GM12892 (cell line): ENCODE measurements at regions not wholly inside any gene's neighbourhood (a gene's known extent, or its start where the extent isn't known, plus 50 kb on each side); places are given as distances from the start of the nearest gene placed in this dataset.
"Not testable (repeated sequence)": the region's sequence is repeated elsewhere in the genome, so short reads cannot be mapped to it uniquely, and the experiment has no call there.

ENCODE experiments used
- DNase-seq: peaks from one replicate; pipeline ENCODE4 v3.0.0; 2011; ENCODE audit not compliant: insufficient read length
- FAIRE-seq: peaks from 2 replicates; lab custom pipeline; 2011; peaks lifted over from hg19 to GRCh38; lab: Jason Lieb, UNC
- POLR2A ChIP-seq: IDR thresholded peaks from 2 replicates; pipeline ENCODE4 v1.6.1; 2011; ENCODE audit warnings: low read depth, low read length, control low read depth
- POLR2AphosphoS5 ChIP-seq: IDR thresholded peaks from 2 replicates; pipeline ENCODE4 v1.6.1; 2011; ENCODE audit warnings: low read depth, low read length, control low read depth
- TAF1 ChIP-seq: IDR thresholded peaks from 2 replicates; pipeline ENCODE4 v1.6.1; 2011; ENCODE audit warnings: low read depth, mild to moderate bottlenecking, control low read depth, low read length, borderline replicate concordance

GRCh38 chr3:5376761-5377160 lies 189.3 kb downstream of the EDEM1 start:
- no peak for FAIRE-seq
- DNase-seq: no peak
- TF ChIP-seq POLR2AphosphoS5: no peak
- TF ChIP-seq TAF1: no peak
- no peak for TF ChIP-seq POLR2A

- not testable (repeated sequence) for DNase-seq, FAIRE-seq
Observed at GRCh38 chr3:5379266-5379665, 191.8 kb downstream of the EDEM1 start.

GRCh38 chr3:5383486-5384263 lies 196.2 kb downstream of the EDEM1 start:
- FAIRE-seq: peak; percentile 58
- not testable (repeated sequence) for DNase-seq

GRCh38 chr3:5384557-5385236 lies 197.2 kb downstream of the EDEM1 start:
- TF ChIP-seq TAF1: no peak
- TF ChIP-seq POLR2AphosphoS5: no peak
- no peak for TF ChIP-seq POLR2A
- DNase-seq (no peak), FAIRE-seq (peak; percentile 27)

- FAIRE-seq (no peak), DNase-seq (no peak)
- TF ChIP-seq POLR2AphosphoS5: no peak
- TF ChIP-seq TAF1: no peak
- no peak for TF ChIP-seq POLR2A
Observed at GRCh38 chr3:5388091-5388490, 200.6 kb downstream of the EDEM1 start.

- no peak for TF ChIP-seq TAF1
- no peak for TF ChIP-seq POLR2A
- TF ChIP-seq POLR2AphosphoS5: no peak
- FAIRE-seq: no peak
- no peak for DNase-seq
Observed at GRCh38 chr3:5389057-5389456, 201.6 kb downstream of the EDEM1 start.

GRCh38 chr3:5390221-5390620 lies 202.7 kb downstream of the EDEM1 start:
- no peak for TF ChIP-seq TAF1
- no peak for TF ChIP-seq POLR2A
- no peak for TF ChIP-seq POLR2AphosphoS5
- no peak for DNase-seq
- FAIRE-seq: peak; percentile 5

- DNase-seq (no peak), FAIRE-seq (no peak)
- no peak for TF ChIP-seq POLR2AphosphoS5
- no peak for TF ChIP-seq POLR2A
- TF ChIP-seq TAF1: no peak
Observed at GRCh38 chr3:5390936-5391625, 203.6 kb downstream of the EDEM1 start.

- DNase-seq: no peak
- TF ChIP-seq TAF1: no peak
- no peak for FAIRE-seq
Observed at GRCh38 chr3:5401002-5401401, 213.5 kb downstream of the EDEM1 start.

- FAIRE-seq (no peak), DNase-seq (no peak)
- no peak for TF ChIP-seq POLR2AphosphoS5
- no peak for TF ChIP-seq POLR2A
- no peak for TF ChIP-seq TAF1
Observed at GRCh38 chr3:5404718-5405117, 217.2 kb downstream of the EDEM1 start.

GRCh38 chr3:5411786-5412185 lies 224.3 kb downstream of the EDEM1 start:
- DNase-seq: no peak

GRCh38 chr3:5423076-5423475 lies 235.6 kb downstream of the EDEM1 start:
- TF ChIP-seq POLR2AphosphoS5 (no peak), TAF1 (no peak), POLR2A (no peak)
- FAIRE-seq (no peak), DNase-seq (no peak)

More at GRCh38 chr3:5411786-5412185, 224.3 kb downstream of the EDEM1 start:
- no peak for FAIRE-seq
- TF ChIP-seq POLR2AphosphoS5: no peak
- TF ChIP-seq POLR2A: no peak
- no peak for TF ChIP-seq TAF1

GRCh38 chr3:5423523-5423922 lies 236.0 kb downstream of the EDEM1 start:
- FAIRE-seq (peak; percentile 9), DNase-seq (no peak)
- TF ChIP-seq POLR2A (no peak), TAF1 (no peak), POLR2AphosphoS5 (no peak)
